HT1080 (cell line): ENCODE measurements at regions not wholly inside any gene's neighbourhood (a gene's known extent, or its start where the extent isn't known, plus 50 kb on each side); places are given as distances from the start of the nearest gene placed in this dataset.
A peak's percentile ranks its signal among the peaks of the same experiment; 100 is the strongest.

Experiments used
- DNase-seq: peaks from one replicate; pipeline ENCODE4 v3.0.0-alpha.2; 2015; ENCODE audit warnings: low read depth

- DNase-seq = no peak
These were observed 517.0 kb upstream of the ID4 start for GRCh38 chr6:19320111-19320581.

- no peak for DNase-seq
These were observed 514.3 kb upstream of the ID4 start for GRCh38 chr6:19322691-19323485.

- DNase-seq = no peak
These were observed 512.8 kb upstream of the ID4 start for GRCh38 chr6:19324376-19324775.

GRCh38 chr6:19325335-19325789 is 511.8 kb upstream of the ID4 start:
- DNase-seq = no peak

GRCh38 chr6:19327241-19327640 is 509.9 kb upstream of the ID4 start:
- DNase-seq = no peak

- DNase-seq = no peak
These were observed 509.5 kb upstream of the ID4 start for GRCh38 chr6:19327661-19328060.

GRCh38 chr6:19329078-19329477 is 508.1 kb upstream of the ID4 start:
- no peak for DNase-seq

GRCh38 chr6:19331089-19331488 is 506.1 kb upstream of the ID4 start:
- no peak for DNase-seq

- DNase-seq = no peak
These were observed 504.2 kb upstream of the ID4 start for GRCh38 chr6:19332806-19333460.

- DNase-seq = peak; percentile 40
These were observed 503.2 kb upstream of the ID4 start for GRCh38 chr6:19333936-19334335.

GRCh38 chr6:19336579-19336978 is 500.6 kb upstream of the ID4 start:
- DNase-seq = no peak

GRCh38 chr6:19337101-19337500 is 500.1 kb upstream of the ID4 start:
- no peak for DNase-seq

GRCh38 chr6:19342616-19343015 is 494.6 kb upstream of the ID4 start:
- DNase-seq = no peak

GRCh38 chr6:19349429-19349828 is 487.7 kb upstream of the ID4 start:
- DNase-seq = no peak

- DNase-seq = no peak
These were observed 483.0 kb upstream of the ID4 start for GRCh38 chr6:19354181-19354580.

GRCh38 chr6:19356692-19357091 is 480.5 kb upstream of the ID4 start:
- DNase-seq = no peak

GRCh38 chr6:19362396-19362795 is 474.8 kb upstream of the ID4 start:
- no peak for DNase-seq

GRCh38 chr6:19368511-19368910 is 468.7 kb upstream of the ID4 start:
- no peak for DNase-seq

- DNase-seq = no peak
These were observed 467.4 kb upstream of the ID4 start for GRCh38 chr6:19369785-19370184.

GRCh38 chr6:19370831-19371230 is 466.3 kb upstream of the ID4 start:
- DNase-seq = no peak

GRCh38 chr6:19375613-19376012 is 461.6 kb upstream of the ID4 start:
- no peak for DNase-seq

- DNase-seq = no peak
These were observed 459.4 kb upstream of the ID4 start for GRCh38 chr6:19377722-19378121.

- peak; percentile 26 for DNase-seq
These were observed 456.9 kb upstream of the ID4 start for GRCh38 chr6:19380293-19380692.
